GM23338 (cell line): ENCODE measurements at regions not wholly inside any gene's neighbourhood (a gene's known extent, or its start where the extent isn't known, plus 50 kb on each side); places are given as distances from the start of the nearest gene placed in this dataset.

Source experiments
- ATAC-seq: fragments of 200-7000 bp; cut with Tn5 transposase; 3 replicates; pipeline ENCODE4 v1.9.1; 2020
- DNase-seq: peaks from one replicate; pipeline ENCODE4 v3.0.0-alpha.2; 2015; ENCODE audit warnings: low spot score
- H2AFZ ChIP-seq: fragments of 200-600 bp; sonication (generic); 2 replicates; pipeline ENCODE4 v1.8.0; 2016; ENCODE audit warnings: antibody characterized with exemption, mild to moderate bottlenecking, moderate library complexity
- H3F3A ChIP-seq: fragments of 200-600 bp; sonication (generic); replicated peaks from 2 replicates; pipeline ENCODE4 v1.8.0; 2017; ENCODE audit warnings: antibody characterized with exemption, mixed run types, low read depth
- H3K27ac ChIP-seq: fragments of 200-600 bp; sonication (generic); 2 replicates; pipeline ENCODE4 v1.6.1; 2016; ENCODE audit warnings: low read depth
- H3K27me3 ChIP-seq: fragments of 200-600 bp; sonication (generic); 2 replicates; pipeline ENCODE4 v1.8.0; 2016; ENCODE audit warnings: mild to moderate bottlenecking, mixed run types, moderate library complexity; ENCODE audit not compliant: insufficient read depth
- H3K36me3 ChIP-seq: fragments of 200-600 bp; sonication (generic); 2 replicates; pipeline ENCODE4 v1.8.0; 2016; ENCODE audit warnings: mild to moderate bottlenecking; ENCODE audit not compliant: insufficient read depth
- H3K4me1 ChIP-seq: fragments of 200-600 bp; sonication (generic); 2 replicates; pipeline ENCODE4 v1.8.0; 2016; ENCODE audit warnings: mild to moderate bottlenecking, moderate library complexity; ENCODE audit not compliant: insufficient read depth
- H3K4me2 ChIP-seq: fragments of 200-600 bp; sonication (generic); 2 replicates; pipeline ENCODE4 v1.7.1; 2017; ENCODE audit warnings: mixed run types
- H3K4me3 ChIP-seq: fragments of 200-600 bp; sonication (generic); 2 replicates; pipeline ENCODE4 v1.6.1; 2016; ENCODE audit warnings: mixed run types
- H3K79me2 ChIP-seq: fragments of 200-600 bp; sonication (generic); replicated peaks from 2 replicates; pipeline ENCODE4 v1.8.0; 2017; ENCODE audit warnings: mild to moderate bottlenecking; ENCODE audit not compliant: insufficient read depth
- H3K9me2 ChIP-seq: fragments of 200-600 bp; sonication (generic); 2 replicates; pipeline ENCODE4 v1.8.0; 2017; ENCODE audit not compliant: insufficient read depth
- H4K20me1 ChIP-seq: fragments of 200-600 bp; sonication (generic); replicated peaks from 2 replicates; pipeline ENCODE4 v1.8.0; 2017; ENCODE audit warnings: mild to moderate bottlenecking; ENCODE audit not compliant: insufficient read depth
- H3K27ac Mint-ChIP-seq: 2 replicates; pipeline ENCODE4 v1.8.0; 2020; ENCODE audit warnings: inconsistent platforms, mild to moderate bottlenecking, moderate library complexity, mixed read lengths
- H3K27me3 Mint-ChIP-seq: 3 replicates; pipeline ENCODE4 v1.8.0; 2022; ENCODE audit warnings: low read depth, mild to moderate bottlenecking, moderate library complexity, mixed read lengths, inconsistent platforms; ENCODE audit not compliant: insufficient read depth, poor library complexity
- H3K36me3 Mint-ChIP-seq: 3 replicates; pipeline ENCODE4 v1.8.0; 2021; ENCODE audit warnings: low read depth, mild to moderate bottlenecking, inconsistent platforms, moderate library complexity, mixed read lengths
- H3K4me1 Mint-ChIP-seq: 3 replicates; pipeline ENCODE4 v1.8.0; 2020; ENCODE audit warnings: mild to moderate bottlenecking, inconsistent platforms, mixed read lengths
- H3K4me3 Mint-ChIP-seq: 3 replicates; pipeline ENCODE4 v1.8.0; 2021; ENCODE audit warnings: moderate library complexity, mild to moderate bottlenecking, inconsistent platforms, mixed read lengths
- H3K9me3 Mint-ChIP-seq: 3 replicates; pipeline ENCODE4 v1.8.0; 2020; ENCODE audit warnings: moderate library complexity, mild to moderate bottlenecking, inconsistent platforms, mixed read lengths
- CREB1 ChIP-seq: fragments of 250-450 bp; sonication (Bioruptor Pico); IDR thresholded peaks from 2 replicates; pipeline ENCODE4 v1.5.0; 2020; ENCODE audit warnings: low read depth, mild to moderate bottlenecking, moderate library complexity
- EZH2 ChIP-seq: fragments of 200-600 bp; sonication (generic); IDR thresholded peaks from one replicate; pipeline ENCODE4 v1.8.0; 2017; ENCODE audit warnings: antibody characterized with exemption, mild to moderate bottlenecking, low read depth; ENCODE audit not compliant: unreplicated experiment
- EZH2phosphoT487 ChIP-seq: fragments of 200-600 bp; sonication (generic); IDR thresholded peaks from one replicate; pipeline ENCODE4 v1.8.1; 2018; ENCODE audit warnings: antibody characterized with exemption; ENCODE audit not compliant: unreplicated experiment
- JUNB ChIP-seq: IDR thresholded peaks from one replicate; pipeline ENCODE4 v1.6.1; 2016; ENCODE audit warnings: antibody characterized with exemption; ENCODE audit not compliant: unreplicated experiment
- NANOG ChIP-seq: IDR thresholded peaks from 2 replicates; pipeline ENCODE4 v1.6.1; 2016; ENCODE audit warnings: antibody characterized with exemption, borderline replicate concordance
- POLR2AphosphoS5 ChIP-seq: IDR thresholded peaks from 2 replicates; pipeline ENCODE4 v1.6.1; 2016; ENCODE audit warnings: antibody characterized with exemption, low read depth
- STAT1 ChIP-seq: IDR thresholded peaks from one replicate; pipeline ENCODE4 v1.6.1; 2016; ENCODE audit warnings: antibody characterized with exemption; ENCODE audit not compliant: unreplicated experiment
- ZNF114 ChIP-seq: fragments of 250-450 bp; sonication (Bioruptor Pico); IDR thresholded peaks from 2 replicates; pipeline ENCODE4 v1.5.0; 2020; ENCODE audit warnings: mild to moderate bottlenecking, moderate library complexity
- ZNF331 ChIP-seq: fragments of 250-450 bp; sonication (Bioruptor Pico); IDR thresholded peaks from 2 replicates; pipeline ENCODE4 v1.5.0; 2020; ENCODE audit warnings: low read depth, mild to moderate bottlenecking, moderate library complexity
- TF ChIP-seq, protein P1 (sequence below): IDR thresholded peaks from one replicate; pipeline ENCODE4 v1.6.1; 2018; ENCODE audit warnings: antibody characterized with exemption; ENCODE audit not compliant: unreplicated experiment
- TF ChIP-seq, protein P2 (sequence below), 2 experiments: fragments of 200-600 bp in 1 of 2; sonication (generic) in 1 of 2; conservative IDR thresholded peaks; 2 replicates each; pipeline versions ENCODE4 v1.5.1 to v1.6.1; 2016 to 2017; ENCODE audit warnings: antibody characterized with exemption in 2 of 2, low read depth in 2 of 2, mild to moderate bottlenecking in 2 of 2, moderate library complexity in 1 of 2
- TF ChIP-seq, protein P3 (sequence below): IDR thresholded peaks from 2 replicates; pipeline ENCODE4 v1.6.1; 2016; ENCODE audit warnings: antibody characterized with exemption
- TF ChIP-seq, protein P4 (sequence below): fragments of 250-450 bp; sonication (Bioruptor Pico); IDR thresholded peaks from 2 replicates; pipeline ENCODE4 v1.5.0; 2020; ENCODE audit warnings: mild to moderate bottlenecking, moderate library complexity

DNA sequence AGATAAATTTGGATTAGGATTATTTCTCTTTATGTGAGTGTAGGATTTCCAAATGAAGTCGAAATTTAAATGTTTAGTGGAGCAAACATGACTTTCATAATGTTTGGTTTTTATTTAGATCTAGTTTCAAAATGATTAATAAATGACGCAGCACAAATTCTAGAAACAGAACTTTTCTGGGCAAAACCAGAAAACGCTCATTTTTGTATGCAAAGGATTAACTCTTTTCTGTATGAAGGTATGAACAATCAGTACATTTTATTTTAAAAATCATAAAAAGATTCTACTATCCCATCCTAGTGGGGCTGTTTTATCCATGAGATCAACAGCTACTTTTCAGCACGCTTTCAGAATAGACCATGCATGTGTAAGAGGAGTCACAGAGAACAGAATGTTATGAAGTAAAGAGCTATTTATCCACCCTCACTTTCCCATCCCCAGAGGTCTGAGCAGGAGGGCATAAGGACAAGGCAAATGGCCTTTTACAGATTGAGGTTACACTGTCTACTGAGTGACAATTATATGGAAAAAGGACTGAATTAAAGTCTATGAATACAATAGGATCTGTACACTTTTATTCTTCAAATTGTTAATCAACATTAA is 270.8 kb downstream of the ZEB2 start:
- Mint-ChIP-seq H3K27me3 (no peaks in the 10 kb centered on the region), H3K9me3 (peaks cover 27% of the 10 kb centered on the region), H3K4me1 (peaks cover 4% of the 10 kb centered on the region; the same call in 2 of the 3 replicates), H3K4me3 (no peak overlapping the region), H3K27ac (no peak overlapping the region), H3K36me3 (peaks cover 26% of the 10 kb centered on the region)
- Histone ChIP-seq H3K79me2 (no peaks in the 10 kb centered on the region), H3F3A (no peaks in the 10 kb centered on the region), H4K20me1 (no peaks in the 10 kb centered on the region), H3K9me2 (no peaks in the 10 kb centered on the region), H3K4me2 (no peak overlapping the region), H3K4me3 (no peak overlapping the region), H2AFZ (no peak overlapping the region), H3K36me3 (peaks cover 19% of the 10 kb centered on the region), H3K4me1 (no peaks in the 10 kb centered on the region), H3K27me3 (no peaks in the 10 kb centered on the region), H3K27ac (no peak overlapping the region)
- DNase-seq (no peak), ATAC-seq (no peak)
- TF ChIP-seq ZNF114 (CRISPR knock-in tag) = no peak
- TF ChIP-seq, protein P1, sequence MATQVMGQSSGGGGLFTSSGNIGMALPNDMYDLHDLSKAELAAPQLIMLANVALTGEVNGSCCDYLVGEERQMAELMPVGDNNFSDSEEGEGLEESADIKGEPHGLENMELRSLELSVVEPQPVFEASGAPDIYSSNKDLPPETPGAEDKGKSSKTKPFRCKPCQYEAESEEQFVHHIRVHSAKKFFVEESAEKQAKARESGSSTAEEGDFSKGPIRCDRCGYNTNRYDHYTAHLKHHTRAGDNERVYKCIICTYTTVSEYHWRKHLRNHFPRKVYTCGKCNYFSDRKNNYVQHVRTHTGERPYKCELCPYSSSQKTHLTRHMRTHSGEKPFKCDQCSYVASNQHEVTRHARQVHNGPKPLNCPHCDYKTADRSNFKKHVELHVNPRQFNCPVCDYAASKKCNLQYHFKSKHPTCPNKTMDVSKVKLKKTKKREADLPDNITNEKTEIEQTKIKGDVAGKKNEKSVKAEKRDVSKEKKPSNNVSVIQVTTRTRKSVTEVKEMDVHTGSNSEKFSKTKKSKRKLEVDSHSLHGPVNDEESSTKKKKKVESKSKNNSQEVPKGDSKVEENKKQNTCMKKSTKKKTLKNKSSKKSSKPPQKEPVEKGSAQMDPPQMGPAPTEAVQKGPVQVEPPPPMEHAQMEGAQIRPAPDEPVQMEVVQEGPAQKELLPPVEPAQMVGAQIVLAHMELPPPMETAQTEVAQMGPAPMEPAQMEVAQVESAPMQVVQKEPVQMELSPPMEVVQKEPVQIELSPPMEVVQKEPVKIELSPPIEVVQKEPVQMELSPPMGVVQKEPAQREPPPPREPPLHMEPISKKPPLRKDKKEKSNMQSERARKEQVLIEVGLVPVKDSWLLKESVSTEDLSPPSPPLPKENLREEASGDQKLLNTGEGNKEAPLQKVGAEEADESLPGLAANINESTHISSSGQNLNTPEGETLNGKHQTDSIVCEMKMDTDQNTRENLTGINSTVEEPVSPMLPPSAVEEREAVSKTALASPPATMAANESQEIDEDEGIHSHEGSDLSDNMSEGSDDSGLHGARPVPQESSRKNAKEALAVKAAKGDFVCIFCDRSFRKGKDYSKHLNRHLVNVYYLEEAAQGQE = no peak
- TF ChIP-seq STAT1 = no peak
- TF ChIP-seq EZH2phosphoT487 = no peak
- no peak for TF ChIP-seq ZNF331 (CRISPR knock-in tag)
- TF ChIP-seq EZH2 = no peak
- TF ChIP-seq CREB1 (CRISPR knock-in tag) = no peak
- TF ChIP-seq NANOG = no peak
- TF ChIP-seq POLR2AphosphoS5 = no peak
- TF ChIP-seq, protein P2, sequence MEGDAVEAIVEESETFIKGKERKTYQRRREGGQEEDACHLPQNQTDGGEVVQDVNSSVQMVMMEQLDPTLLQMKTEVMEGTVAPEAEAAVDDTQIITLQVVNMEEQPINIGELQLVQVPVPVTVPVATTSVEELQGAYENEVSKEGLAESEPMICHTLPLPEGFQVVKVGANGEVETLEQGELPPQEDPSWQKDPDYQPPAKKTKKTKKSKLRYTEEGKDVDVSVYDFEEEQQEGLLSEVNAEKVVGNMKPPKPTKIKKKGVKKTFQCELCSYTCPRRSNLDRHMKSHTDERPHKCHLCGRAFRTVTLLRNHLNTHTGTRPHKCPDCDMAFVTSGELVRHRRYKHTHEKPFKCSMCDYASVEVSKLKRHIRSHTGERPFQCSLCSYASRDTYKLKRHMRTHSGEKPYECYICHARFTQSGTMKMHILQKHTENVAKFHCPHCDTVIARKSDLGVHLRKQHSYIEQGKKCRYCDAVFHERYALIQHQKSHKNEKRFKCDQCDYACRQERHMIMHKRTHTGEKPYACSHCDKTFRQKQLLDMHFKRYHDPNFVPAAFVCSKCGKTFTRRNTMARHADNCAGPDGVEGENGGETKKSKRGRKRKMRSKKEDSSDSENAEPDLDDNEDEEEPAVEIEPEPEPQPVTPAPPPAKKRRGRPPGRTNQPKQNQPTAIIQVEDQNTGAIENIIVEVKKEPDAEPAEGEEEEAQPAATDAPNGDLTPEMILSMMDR (conservative IDR thresholded peaks at IDR 0.05; ENCODE audit: low read depth in 2 of 2) = no peak
- TF ChIP-seq JUNB = no peak
- TF ChIP-seq, protein P3, sequence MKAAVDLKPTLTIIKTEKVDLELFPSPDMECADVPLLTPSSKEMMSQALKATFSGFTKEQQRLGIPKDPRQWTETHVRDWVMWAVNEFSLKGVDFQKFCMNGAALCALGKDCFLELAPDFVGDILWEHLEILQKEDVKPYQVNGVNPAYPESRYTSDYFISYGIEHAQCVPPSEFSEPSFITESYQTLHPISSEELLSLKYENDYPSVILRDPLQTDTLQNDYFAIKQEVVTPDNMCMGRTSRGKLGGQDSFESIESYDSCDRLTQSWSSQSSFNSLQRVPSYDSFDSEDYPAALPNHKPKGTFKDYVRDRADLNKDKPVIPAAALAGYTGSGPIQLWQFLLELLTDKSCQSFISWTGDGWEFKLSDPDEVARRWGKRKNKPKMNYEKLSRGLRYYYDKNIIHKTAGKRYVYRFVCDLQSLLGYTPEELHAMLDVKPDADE = no peak
- TF ChIP-seq, protein P4, sequence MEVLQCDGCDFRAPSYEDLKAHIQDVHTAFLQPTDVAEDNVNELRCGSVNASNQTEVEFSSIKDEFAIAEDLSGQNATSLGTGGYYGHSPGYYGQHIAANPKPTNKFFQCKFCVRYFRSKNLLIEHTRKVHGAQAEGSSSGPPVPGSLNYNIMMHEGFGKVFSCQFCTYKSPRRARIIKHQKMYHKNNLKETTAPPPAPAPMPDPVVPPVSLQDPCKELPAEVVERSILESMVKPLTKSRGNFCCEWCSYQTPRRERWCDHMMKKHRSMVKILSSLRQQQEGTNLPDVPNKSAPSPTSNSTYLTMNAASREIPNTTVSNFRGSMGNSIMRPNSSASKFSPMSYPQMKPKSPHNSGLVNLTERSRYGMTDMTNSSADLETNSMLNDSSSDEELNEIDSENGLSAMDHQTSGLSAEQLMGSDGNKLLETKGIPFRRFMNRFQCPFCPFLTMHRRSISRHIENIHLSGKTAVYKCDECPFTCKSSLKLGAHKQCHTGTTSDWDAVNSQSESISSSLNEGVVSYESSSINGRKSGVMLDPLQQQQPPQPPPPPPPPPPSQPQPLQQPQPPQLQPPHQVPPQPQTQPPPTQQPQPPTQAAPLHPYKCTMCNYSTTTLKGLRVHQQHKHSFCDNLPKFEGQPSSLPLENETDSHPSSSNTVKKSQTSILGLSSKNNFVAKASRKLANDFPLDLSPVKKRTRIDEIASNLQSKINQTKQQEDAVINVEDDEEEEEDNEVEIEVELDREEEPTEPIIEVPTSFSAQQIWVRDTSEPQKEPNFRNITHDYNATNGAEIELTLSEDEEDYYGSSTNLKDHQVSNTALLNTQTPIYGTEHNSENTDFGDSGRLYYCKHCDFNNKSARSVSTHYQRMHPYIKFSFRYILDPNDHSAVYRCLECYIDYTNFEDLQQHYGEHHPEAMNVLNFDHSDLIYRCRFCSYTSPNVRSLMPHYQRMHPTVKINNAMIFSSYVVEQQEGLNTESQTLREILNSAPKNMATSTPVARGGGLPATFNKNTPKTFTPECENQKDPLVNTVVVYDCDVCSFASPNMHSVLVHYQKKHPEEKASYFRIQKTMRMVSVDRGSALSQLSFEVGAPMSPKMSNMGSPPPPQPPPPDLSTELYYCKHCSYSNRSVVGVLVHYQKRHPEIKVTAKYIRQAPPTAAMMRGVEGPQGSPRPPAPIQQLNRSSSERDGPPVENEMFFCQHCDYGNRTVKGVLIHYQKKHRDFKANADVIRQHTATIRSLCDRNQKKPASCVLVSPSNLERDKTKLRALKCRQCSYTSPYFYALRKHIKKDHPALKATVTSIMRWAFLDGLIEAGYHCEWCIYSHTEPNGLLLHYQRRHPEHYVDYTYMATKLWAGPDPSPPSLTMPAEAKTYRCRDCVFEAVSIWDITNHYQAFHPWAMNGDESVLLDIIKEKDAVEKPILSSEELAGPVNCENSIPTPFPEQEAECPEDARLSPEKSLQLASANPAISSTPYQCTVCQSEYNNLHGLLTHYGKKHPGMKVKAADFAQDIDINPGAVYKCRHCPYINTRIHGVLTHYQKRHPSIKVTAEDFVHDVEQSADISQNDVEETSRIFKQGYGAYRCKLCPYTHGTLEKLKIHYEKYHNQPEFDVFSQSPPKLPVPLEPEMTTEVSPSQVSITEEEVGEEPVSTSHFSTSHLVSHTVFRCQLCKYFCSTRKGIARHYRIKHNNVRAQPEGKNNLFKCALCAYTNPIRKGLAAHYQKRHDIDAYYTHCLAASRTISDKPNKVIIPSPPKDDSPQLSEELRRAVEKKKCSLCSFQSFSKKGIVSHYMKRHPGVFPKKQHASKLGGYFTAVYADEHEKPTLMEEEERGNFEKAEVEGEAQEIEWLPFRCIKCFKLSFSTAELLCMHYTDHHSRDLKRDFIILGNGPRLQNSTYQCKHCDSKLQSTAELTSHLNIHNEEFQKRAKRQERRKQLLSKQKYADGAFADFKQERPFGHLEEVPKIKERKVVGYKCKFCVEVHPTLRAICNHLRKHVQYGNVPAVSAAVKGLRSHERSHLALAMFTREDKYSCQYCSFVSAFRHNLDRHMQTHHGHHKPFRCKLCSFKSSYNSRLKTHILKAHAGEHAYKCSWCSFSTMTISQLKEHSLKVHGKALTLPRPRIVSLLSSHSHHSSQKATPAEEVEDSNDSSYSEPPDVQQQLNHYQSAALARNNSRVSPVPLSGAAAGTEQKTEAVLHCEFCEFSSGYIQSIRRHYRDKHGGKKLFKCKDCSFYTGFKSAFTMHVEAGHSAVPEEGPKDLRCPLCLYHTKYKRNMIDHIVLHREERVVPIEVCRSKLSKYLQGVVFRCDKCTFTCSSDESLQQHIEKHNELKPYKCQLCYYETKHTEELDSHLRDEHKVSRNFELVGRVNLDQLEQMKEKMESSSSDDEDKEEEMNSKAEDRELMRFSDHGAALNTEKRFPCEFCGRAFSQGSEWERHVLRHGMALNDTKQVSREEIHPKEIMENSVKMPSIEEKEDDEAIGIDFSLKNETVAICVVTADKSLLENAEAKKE (CRISPR knock-in tag) = no peak
